Activated B cell treated with CpG ODN at 0.5 μM for 24 hours (primary cell): ENCODE measurements at regions not wholly inside any gene's neighbourhood (a gene's known extent, or its start where the extent isn't known, plus 50 kb on each side); places are given as distances from the start of the nearest gene placed in this dataset.

Source experiments
- ATAC-seq: fragments of 200-7000 bp; cut with Tn5 transposase; one replicate; pipeline ENCODE4 v1.10.0; 2021; ENCODE audit warnings: low read depth, mild to moderate bottlenecking, moderate library complexity
- CTCF ChIA-PET: fragments of 350-600 bp; sonication (Branson Sonifier 250); formaldehyde crosslinking; loops from one replicate; lab custom pipeline; 2021; ENCODE audit warnings: antibody characterized with exemption; lab: Charles Lee
- POLR2A ChIA-PET: fragments of 350-600 bp; sonication (Branson Sonifier 250); formaldehyde crosslinking; loops from one replicate; lab custom pipeline; 2021; ENCODE audit warnings: antibody characterized with exemption; lab: Charles Lee
- DNase-seq: peaks from one replicate; pipeline ENCODE4 v3.0.0; 2022
- H3K27ac Mint-ChIP-seq: one replicate; pipeline ENCODE4 v1.8.0; 2020; ENCODE audit warnings: mixed read lengths
- H3K27me3 Mint-ChIP-seq: one replicate; pipeline ENCODE4 v1.8.0; 2021; ENCODE audit warnings: mixed read lengths
- H3K36me3 Mint-ChIP-seq: one replicate; pipeline ENCODE4 v1.8.0; 2021; ENCODE audit warnings: low read depth, mixed read lengths
- H3K4me1 Mint-ChIP-seq: one replicate; pipeline ENCODE4 v1.8.0; 2021; ENCODE audit warnings: mixed read lengths
- H3K4me3 Mint-ChIP-seq: one replicate; pipeline ENCODE4 v1.8.0; 2020; ENCODE audit warnings: mild to moderate bottlenecking, mixed read lengths
- H3K9me3 Mint-ChIP-seq: one replicate; pipeline ENCODE4 v1.8.0; 2020; ENCODE audit warnings: mixed read lengths
- intact Hi-C: fragments of 100-400 bp; cut with micrococcal nuclease; formaldehyde crosslinking; loops from one replicate; pipeline ENCODE4 v1.15.1; 2024
- TF ChIP-seq, protein P1 (sequence below): fragments of 200-600 bp; IDR thresholded peaks from one replicate; pipeline ENCODE4 v1.8.0; 2022; ENCODE audit warnings: antibody characterized with exemption, mild to moderate bottlenecking

GRCh38 chr1:244150071-244150470, 99.0 kb downstream of the ZBTB18 start:
- intact Hi-C loops, result no loop called here
- Mint-ChIP-seq H3K4me3 (no peak overlapping the region), H3K4me1 (no peaks in the 10 kb centered on the region), H3K36me3 (no peaks in the 10 kb centered on the region), H3K9me3 (no peaks in the 10 kb centered on the region), H3K27me3 (no peaks in the 10 kb centered on the region), H3K27ac (no peak overlapping the region)
- CTCF ChIA-PET, result no interaction called here
- POLR2A ChIA-PET, result no interaction called here
- DNase-seq (no peak), ATAC-seq (no peak)
- TF ChIP-seq, protein P1, sequence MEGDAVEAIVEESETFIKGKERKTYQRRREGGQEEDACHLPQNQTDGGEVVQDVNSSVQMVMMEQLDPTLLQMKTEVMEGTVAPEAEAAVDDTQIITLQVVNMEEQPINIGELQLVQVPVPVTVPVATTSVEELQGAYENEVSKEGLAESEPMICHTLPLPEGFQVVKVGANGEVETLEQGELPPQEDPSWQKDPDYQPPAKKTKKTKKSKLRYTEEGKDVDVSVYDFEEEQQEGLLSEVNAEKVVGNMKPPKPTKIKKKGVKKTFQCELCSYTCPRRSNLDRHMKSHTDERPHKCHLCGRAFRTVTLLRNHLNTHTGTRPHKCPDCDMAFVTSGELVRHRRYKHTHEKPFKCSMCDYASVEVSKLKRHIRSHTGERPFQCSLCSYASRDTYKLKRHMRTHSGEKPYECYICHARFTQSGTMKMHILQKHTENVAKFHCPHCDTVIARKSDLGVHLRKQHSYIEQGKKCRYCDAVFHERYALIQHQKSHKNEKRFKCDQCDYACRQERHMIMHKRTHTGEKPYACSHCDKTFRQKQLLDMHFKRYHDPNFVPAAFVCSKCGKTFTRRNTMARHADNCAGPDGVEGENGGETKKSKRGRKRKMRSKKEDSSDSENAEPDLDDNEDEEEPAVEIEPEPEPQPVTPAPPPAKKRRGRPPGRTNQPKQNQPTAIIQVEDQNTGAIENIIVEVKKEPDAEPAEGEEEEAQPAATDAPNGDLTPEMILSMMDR, result no peak

GRCh38 chr1:244150665-244151064, 99.6 kb downstream of the ZBTB18 start:
- Mint-ChIP-seq H3K9me3 (no peaks in the 10 kb centered on the region), H3K27me3 (no peaks in the 10 kb centered on the region), H3K4me1 (no peaks in the 10 kb centered on the region), H3K4me3 (no peak overlapping the region), H3K36me3 (no peaks in the 10 kb centered on the region), H3K27ac (no peak overlapping the region)
- no peak for ATAC-seq
- POLR2A ChIA-PET, result interaction anchor here (0.5 kb wide), 1 partner anchor 103 kb away, joined by 9 read pairs; no protein-coding TSS in a partner anchor
- intact Hi-C loops, result no loop called here
- CTCF ChIA-PET, result no interaction called here
- no peak for DNase-seq
- TF ChIP-seq, protein P1, result no peak

- H3K36me3 Mint-ChIP-seq, result no peaks in the 10 kb centered on the region
- no peaks in the 10 kb centered on the region for H3K27me3 Mint-ChIP-seq
- H3K4me3 Mint-ChIP-seq, result no peak overlapping the region
- POLR2A ChIA-PET, result no interaction called here
- H3K27ac Mint-ChIP-seq, result no peak overlapping the region
- TF ChIP-seq, protein P1, result no peak
- CTCF ChIA-PET, result no interaction called here
- H3K9me3 Mint-ChIP-seq, result no peaks in the 10 kb centered on the region
- DNase-seq, result no peak
- no peaks in the 10 kb centered on the region for H3K4me1 Mint-ChIP-seq
- intact Hi-C loops, result no loop called here
- no peak for ATAC-seq
These were observed 100.5 kb downstream of the ZBTB18 start for GRCh38 chr1:244151537-244151936.

GRCh38 chr1:244154508-244154871, 103.4 kb downstream of the ZBTB18 start:
- no peak overlapping the region for H3K4me3 Mint-ChIP-seq
- H3K36me3 Mint-ChIP-seq, result no peaks in the 10 kb centered on the region
- H3K4me1 Mint-ChIP-seq, result no peaks in the 10 kb centered on the region
- ChIA-PET POLR2A (no interaction called here), CTCF (no interaction called here)
- no peaks in the 10 kb centered on the region for H3K27me3 Mint-ChIP-seq
- TF ChIP-seq, protein P1, result no peak
- ATAC-seq, result no peak
- H3K27ac Mint-ChIP-seq, result no peak overlapping the region
- intact Hi-C loops, result no loop called here
- H3K9me3 Mint-ChIP-seq, result no peaks in the 10 kb centered on the region
- no peak for DNase-seq

DNA sequence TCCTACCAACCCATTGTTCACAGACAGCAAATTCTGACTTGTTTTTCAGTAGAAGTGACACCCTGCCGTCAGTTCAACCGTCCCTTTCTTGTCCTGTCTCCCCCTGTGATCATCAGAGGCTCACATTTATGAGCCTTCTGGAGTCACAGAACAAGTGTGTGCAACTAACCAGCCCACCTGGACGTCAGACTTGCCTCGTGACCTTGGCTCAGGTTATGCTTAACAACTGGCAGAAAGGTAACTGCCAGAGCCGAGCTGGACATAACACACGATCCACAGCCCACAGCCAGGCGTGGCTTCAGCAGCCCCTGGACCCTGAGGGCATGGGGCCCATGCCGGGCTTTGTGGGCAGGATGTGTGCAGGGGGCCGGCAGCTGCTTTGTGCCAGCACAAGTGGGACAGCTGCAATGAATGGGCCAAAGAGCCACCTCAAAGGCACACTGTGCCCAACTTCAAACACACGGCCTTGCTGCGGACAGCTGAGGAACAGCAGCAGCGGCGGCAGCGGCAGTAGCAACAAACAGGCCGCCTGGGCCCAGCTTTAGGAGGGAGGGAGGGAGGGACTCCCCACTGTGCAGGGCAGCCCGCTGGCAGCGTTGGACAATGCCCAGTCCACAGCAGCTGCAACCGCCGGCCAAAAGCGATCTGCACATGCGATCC, 103.9 kb downstream of the ZBTB18 start:
- intact Hi-C loops, result no loop called here
- ATAC-seq (no peak), DNase-seq (no peak)
- Mint-ChIP-seq H3K36me3 (no peaks in the 10 kb centered on the region), H3K4me1 (no peaks in the 10 kb centered on the region), H3K27me3 (no peaks in the 10 kb centered on the region), H3K9me3 (no peaks in the 10 kb centered on the region), H3K4me3 (no peak overlapping the region), H3K27ac (no peak overlapping the region)
- CTCF ChIA-PET, result no interaction called here
- TF ChIP-seq, protein P1, result no peak
- POLR2A ChIA-PET, result no interaction called here
